SK-N-SH (cell line): ENCODE measurements at regions not wholly inside any gene's neighbourhood (a gene's known extent, or its start where the extent isn't known, plus 50 kb on each side); places are given as distances from the start of the nearest gene placed in this dataset.

Experiments
- CTCF ChIA-PET: fragments of 300-600, 350-600 bp; formaldehyde crosslinking; extraction: SDS; loops from one replicate; lab custom pipeline; 2021; lab: Yijun Ruan, JAX
- POLR2A ChIA-PET: fragments of 350-600 bp; sonication (Branson Sonifier 250); formaldehyde crosslinking; extraction: SDS; loops from one replicate; lab custom pipeline; 2020; ENCODE audit warnings: antibody characterized with exemption, inconsistent platforms; lab: Yijun Ruan, JAX
- DNase-seq: peaks from one replicate; pipeline ENCODE4 v3.0.0; 2012
- H2AFZ ChIP-seq: fragments of 200-600 bp; sonication (generic); 2 replicates; pipeline ENCODE4 v1.8.1; 2016; ENCODE audit warnings: antibody characterized with exemption, mild to moderate bottlenecking, low read depth
- H3F3A ChIP-seq: fragments of 200-600 bp; sonication (generic); replicated peaks from 2 replicates; pipeline ENCODE3; 2016; ENCODE audit warnings: antibody characterized with exemption, mild to moderate bottlenecking; ENCODE audit not compliant: insufficient read depth
- H3K27ac ChIP-seq, 2 experiments: fragments of 200-500 bp in 1 of 2; fragments of 200-600 bp in 1 of 2; sonication (Bioruptor generic) in 1 of 2; sonication (generic), shearing (Covaris generic) in 1 of 2; 2 replicates each; pipeline versions ENCODE4 v1.5.1 to v1.6.1; 2014 to 2016; ENCODE audit warnings: low read depth in 2 of 2, inconsistent platforms in 1 of 2, low read length in 1 of 2, mild to moderate bottlenecking in 1 of 2, mixed read lengths in 1 of 2
- H3K27me3 ChIP-seq: fragments of 200-600 bp; sonication (generic), shearing (Covaris generic); 2 replicates; pipeline ENCODE4 v1.6.1; 2016; ENCODE audit warnings: mixed run types; ENCODE audit not compliant: insufficient read depth
- H3K36me3 ChIP-seq, 2 experiments: fragments of 200-500 bp in 1 of 2; fragments of 200-600 bp in 1 of 2; sonication (Bioruptor generic) in 1 of 2; sonication (generic) in 1 of 2; replicated peaks in 1 of 2; 2 replicates each; pipeline versions ENCODE3 to v1.5.1; 2014 to 2016; ENCODE audit warnings: low read length in 1 of 2, mild to moderate bottlenecking in 1 of 2; ENCODE audit not compliant: insufficient read depth in 2 of 2, control insufficient read depth in 1 of 2
- H3K4me1 ChIP-seq, 2 experiments: fragments of 200-500 bp in 1 of 2; fragments of 200-600 bp in 1 of 2; sonication (Bioruptor generic) in 1 of 2; sonication (generic), shearing (Covaris generic) in 1 of 2; 2 replicates each; pipeline versions ENCODE4 v1.5.1 to v1.6.1; 2014 to 2016; ENCODE audit warnings: low read depth in 1 of 2, low read length in 1 of 2, mixed run types in 1 of 2; ENCODE audit not compliant: insufficient read depth in 2 of 2, control insufficient read depth in 1 of 2
- H3K4me2 ChIP-seq: fragments of 200-600 bp; sonication (generic), shearing (Covaris generic); 2 replicates; pipeline ENCODE4 v1.6.1; 2017; ENCODE audit warnings: mixed run types
- H3K4me3 ChIP-seq, 2 experiments: fragments of 200-500 bp in 1 of 2; fragments of 200-600 bp in 1 of 2; sonication (Bioruptor generic) in 1 of 2; sonication (generic), shearing (Covaris generic) in 1 of 2; 2 replicates each; pipeline versions ENCODE4 v1.5.1 to v1.8.1; 2014 to 2016; ENCODE audit warnings: low read depth in 2 of 2, inconsistent platforms in 1 of 2, low read length in 1 of 2, mild to moderate bottlenecking in 1 of 2, mixed read lengths in 1 of 2, moderate library complexity in 1 of 2
- H3K79me2 ChIP-seq: fragments of 200-600 bp; sonication (generic); 2 replicates; pipeline ENCODE4 v1.8.1; 2017; ENCODE audit warnings: mild to moderate bottlenecking; ENCODE audit not compliant: insufficient read depth
- H3K9ac ChIP-seq: fragments of 200-600 bp; sonication (generic); 2 replicates; pipeline ENCODE4 v1.6.1; 2017; ENCODE audit warnings: mixed run types
- H3K9me2 ChIP-seq: fragments of 200-600 bp; sonication (generic); 2 replicates; pipeline ENCODE4 v1.6.1; 2017; ENCODE audit warnings: mixed run types
- H3K9me3 ChIP-seq: fragments of 200-600 bp; sonication (generic); 2 replicates; pipeline ENCODE4 v1.6.1; 2017; ENCODE audit warnings: mixed run types, mild to moderate bottlenecking, moderate library complexity
- H4K20me1 ChIP-seq: fragments of 200-600 bp; sonication (generic); 2 replicates; pipeline ENCODE4 v1.6.1; 2017; ENCODE audit warnings: mild to moderate bottlenecking, mixed run types; ENCODE audit not compliant: insufficient read depth
- CHD2 ChIP-seq: fragments of 150-350 bp; IDR thresholded peaks from 2 replicates; pipeline ENCODE4 v1.6.1; 2018; ENCODE audit warnings: low read length; ENCODE audit not compliant: partially characterized antibody
- ELF1 ChIP-seq: IDR thresholded peaks from 2 replicates; pipeline ENCODE4 v1.4.0; 2012
- EP300 ChIP-seq, 2 experiments: IDR thresholded peaks; 2 replicates each; pipeline versions ENCODE4 v1.4.0 to v1.6.1; 2012; ENCODE audit warnings: borderline replicate concordance in 1 of 2, low read depth in 1 of 2, low read length in 1 of 2
- EZH2phosphoT487 ChIP-seq: fragments of 200-600 bp; sonication (generic); IDR thresholded peaks from 2 replicates; pipeline ENCODE4 v1.6.1; 2017; ENCODE audit warnings: low read depth, mixed run types, mild to moderate bottlenecking, antibody characterized with exemption, moderate library complexity, borderline replicate concordance
- FOXM1 ChIP-seq: IDR thresholded peaks from 2 replicates; pipeline ENCODE4 v1.4.0; 2012; ENCODE audit warnings: low read depth, mild to moderate bottlenecking
- GABPA ChIP-seq: IDR thresholded peaks from 2 replicates; pipeline ENCODE4 v1.4.0; 2012; ENCODE audit warnings: low read depth, mild to moderate bottlenecking
- GATA2 ChIP-seq: sonication (generic); formaldehyde crosslinking; IDR thresholded peaks from 2 replicates; pipeline ENCODE4 v1.5.0; 2020; ENCODE audit warnings: mild to moderate bottlenecking, missing genetic modification reagents
- JUND ChIP-seq: IDR thresholded peaks from 2 replicates; pipeline ENCODE4 v1.4.0; 2012
- MXI1 ChIP-seq: IDR thresholded peaks from 2 replicates; pipeline ENCODE4 v1.6.1; 2012; ENCODE audit warnings: mild to moderate bottlenecking, low read depth, low read length, improper control_type of control experiment
- RFX5 ChIP-seq: IDR thresholded peaks from 2 replicates; pipeline ENCODE4 v1.6.1; 2012; ENCODE audit warnings: mild to moderate bottlenecking, improper control_type of control experiment, low read length
- RXRA ChIP-seq: IDR thresholded peaks from 2 replicates; pipeline ENCODE4 v1.4.0; 2012; ENCODE audit warnings: low read depth, mild to moderate bottlenecking, borderline replicate concordance
- SIN3A ChIP-seq: IDR thresholded peaks from 2 replicates; pipeline ENCODE4 v1.6.1; 2012; ENCODE audit warnings: low read depth, mild to moderate bottlenecking, low read length, moderate library complexity, borderline replicate concordance
- WGBS: methylation state at CpG from one replicate; pipeline ENCODE4 v1.1.6; 2017; ENCODE audit warnings: low lambda C conversion rate; 5-methylcytosine and 5-hydroxymethylcytosine counted together
- TF ChIP-seq, protein P1 (sequence below): fragments of 150-350 bp; IDR thresholded peaks from 2 replicates; pipeline ENCODE4 v1.6.1; 2017; ENCODE audit warnings: antibody characterized with exemption, low read length, low read depth, borderline replicate concordance
- TF ChIP-seq, protein P2 (sequence below): fragments of 200-600 bp; sonication (generic); IDR thresholded peaks from 2 replicates; pipeline ENCODE4 v1.6.1; 2017; ENCODE audit warnings: antibody characterized with exemption, mild to moderate bottlenecking, moderate library complexity
- TF ChIP-seq, protein P3 (sequence below): IDR thresholded peaks from 2 replicates; pipeline ENCODE4 v1.6.1; 2012; ENCODE audit warnings: mild to moderate bottlenecking, low read depth, low read length, moderate library complexity
- TF ChIP-seq, protein P4 (sequence below): IDR thresholded peaks from 2 replicates; pipeline ENCODE4 v1.4.0; 2012; ENCODE audit warnings: low read depth, borderline replicate concordance
- TF ChIP-seq, protein P5 (sequence below): IDR thresholded peaks from 2 replicates; pipeline ENCODE4 v1.4.0; 2012; ENCODE audit warnings: low read depth, borderline replicate concordance

DNA sequence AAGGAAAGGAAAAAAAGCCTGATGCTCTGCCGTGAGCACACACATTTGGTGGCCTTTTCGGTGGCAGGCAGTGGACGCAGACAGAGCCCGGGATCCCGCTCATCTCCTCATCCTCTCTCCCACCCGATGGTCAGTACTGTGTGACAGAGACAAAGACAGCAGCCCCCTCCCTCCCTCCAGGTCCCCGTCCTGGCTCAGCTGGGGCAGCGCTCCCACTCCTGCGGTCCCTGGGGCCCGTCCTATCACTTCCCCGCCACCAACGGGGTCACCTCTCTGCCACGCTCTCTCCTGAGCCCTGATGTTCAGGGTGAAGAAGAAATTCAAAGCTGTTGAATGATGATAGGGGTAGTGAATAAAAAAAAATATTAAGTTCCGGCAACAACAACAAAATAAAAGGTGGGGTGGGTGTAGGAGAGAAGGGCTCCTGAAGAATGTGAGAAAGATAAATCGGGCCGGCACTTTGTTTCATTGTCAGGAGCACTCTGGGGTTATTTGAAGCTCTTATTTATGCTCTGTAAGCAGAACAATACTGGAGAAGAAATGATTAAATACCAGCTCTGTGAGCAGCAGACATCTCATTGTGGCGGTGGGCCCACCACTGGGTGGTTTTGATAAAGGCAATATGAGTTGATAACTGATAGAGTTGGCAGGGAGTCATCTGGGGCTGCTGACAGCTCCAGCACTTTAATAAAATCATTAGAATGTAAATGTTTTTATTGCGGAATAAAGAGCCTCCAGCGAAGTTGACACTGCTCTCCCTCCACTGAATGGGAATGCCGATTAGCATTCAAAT, 417.7 kb downstream of the IRX1 start:
- no peak for DNase-seq
- H3K4me1 ChIP-seq: no peaks in the 10 kb centered on the region
- H3K4me3 ChIP-seq: no peak overlapping the region
- H3K27ac ChIP-seq: no peak overlapping the region
- H3F3A ChIP-seq: no peaks in the 10 kb centered on the region
- ChIA-PET CTCF (no interaction called here), POLR2A (no interaction called here)
- no peaks in the 10 kb centered on the region for H4K20me1 ChIP-seq
- no peaks in the 10 kb centered on the region for H3K9me2 ChIP-seq
- H3K36me3 ChIP-seq: no peaks in the 10 kb centered on the region
- H3K9me3 ChIP-seq: no peaks in the 10 kb centered on the region
- no peak overlapping the region for H3K4me2 ChIP-seq
- no peak for TF ChIP-seq RFX5
- TF ChIP-seq SIN3A: no peak
- TF ChIP-seq ELF1: no peak
- no peak for TF ChIP-seq JUND
- TF ChIP-seq EZH2phosphoT487: no peak
- no peak for TF ChIP-seq MXI1
- no peak for TF ChIP-seq GATA2 (CRISPR knock-in tag)
- no peaks in the 10 kb centered on the region for H3K79me2 ChIP-seq
- no peaks in the 10 kb centered on the region for H3K27me3 ChIP-seq
- 16% methylated on average over 20 of the region's 20 CpGs for WGBS
- no peak overlapping the region for H2AFZ ChIP-seq
- no peak overlapping the region for H3K9ac ChIP-seq

DNA sequence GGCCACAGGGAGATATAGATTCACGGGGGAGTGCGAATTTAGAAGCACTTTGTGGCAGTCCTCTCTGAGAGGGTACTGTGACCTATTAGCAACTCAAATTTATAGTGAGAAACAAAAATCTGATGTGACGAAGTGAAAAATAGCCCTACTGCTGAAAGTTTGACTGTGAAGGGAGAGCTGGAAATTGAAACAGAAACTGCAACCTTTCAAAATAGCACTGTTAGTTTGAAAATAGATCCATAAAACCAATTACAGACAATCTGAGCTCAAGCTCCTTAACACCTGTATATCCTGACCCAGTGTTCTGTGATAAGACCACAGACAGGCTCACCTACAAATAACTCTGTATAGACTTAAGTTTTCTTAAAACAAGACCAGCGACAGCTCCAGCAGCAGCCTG, 420.1 kb downstream of the IRX1 start:
- ChIA-PET CTCF (no interaction called here), POLR2A (no interaction called here)
- WGBS: 4% methylated on average over 4 of the region's 4 CpGs
- H3F3A ChIP-seq: no peaks in the 10 kb centered on the region
- H3K36me3 ChIP-seq: no peaks in the 10 kb centered on the region
- H3K4me3 ChIP-seq: no peak overlapping the region
- H3K27me3 ChIP-seq: no peaks in the 10 kb centered on the region
- no peak overlapping the region for H3K9ac ChIP-seq
- no peak for DNase-seq
- H3K4me1 ChIP-seq: no peaks in the 10 kb centered on the region
- no peak overlapping the region for H2AFZ ChIP-seq
- H3K4me2 ChIP-seq: no peak overlapping the region
- H3K79me2 ChIP-seq: no peaks in the 10 kb centered on the region
- H3K9me3 ChIP-seq: no peaks in the 10 kb centered on the region
- no peaks in the 10 kb centered on the region for H3K9me2 ChIP-seq
- no peaks in the 10 kb centered on the region for H4K20me1 ChIP-seq
- no peak overlapping the region for H3K27ac ChIP-seq
- TF ChIP-seq FOXM1 (no peak), EZH2phosphoT487 (no peak), ELF1 (no peak), MXI1 (no peak), GABPA (no peak), EP300 (IDR thresholded peaks at IDR 0.05; ENCODE audit: borderline replicate concordance in 1 of 2, low read depth in 1 of 2, low read length in 1 of 2) (no peak), RXRA (no peak), RFX5 (no peak), CHD2 (no peak)
- TF ChIP-seq, protein P1, sequence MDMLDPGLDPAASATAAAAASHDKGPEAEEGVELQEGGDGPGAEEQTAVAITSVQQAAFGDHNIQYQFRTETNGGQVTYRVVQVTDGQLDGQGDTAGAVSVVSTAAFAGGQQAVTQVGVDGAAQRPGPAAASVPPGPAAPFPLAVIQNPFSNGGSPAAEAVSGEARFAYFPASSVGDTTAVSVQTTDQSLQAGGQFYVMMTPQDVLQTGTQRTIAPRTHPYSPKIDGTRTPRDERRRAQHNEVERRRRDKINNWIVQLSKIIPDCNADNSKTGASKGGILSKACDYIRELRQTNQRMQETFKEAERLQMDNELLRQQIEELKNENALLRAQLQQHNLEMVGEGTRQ: no peak
- TF ChIP-seq, protein P2, sequence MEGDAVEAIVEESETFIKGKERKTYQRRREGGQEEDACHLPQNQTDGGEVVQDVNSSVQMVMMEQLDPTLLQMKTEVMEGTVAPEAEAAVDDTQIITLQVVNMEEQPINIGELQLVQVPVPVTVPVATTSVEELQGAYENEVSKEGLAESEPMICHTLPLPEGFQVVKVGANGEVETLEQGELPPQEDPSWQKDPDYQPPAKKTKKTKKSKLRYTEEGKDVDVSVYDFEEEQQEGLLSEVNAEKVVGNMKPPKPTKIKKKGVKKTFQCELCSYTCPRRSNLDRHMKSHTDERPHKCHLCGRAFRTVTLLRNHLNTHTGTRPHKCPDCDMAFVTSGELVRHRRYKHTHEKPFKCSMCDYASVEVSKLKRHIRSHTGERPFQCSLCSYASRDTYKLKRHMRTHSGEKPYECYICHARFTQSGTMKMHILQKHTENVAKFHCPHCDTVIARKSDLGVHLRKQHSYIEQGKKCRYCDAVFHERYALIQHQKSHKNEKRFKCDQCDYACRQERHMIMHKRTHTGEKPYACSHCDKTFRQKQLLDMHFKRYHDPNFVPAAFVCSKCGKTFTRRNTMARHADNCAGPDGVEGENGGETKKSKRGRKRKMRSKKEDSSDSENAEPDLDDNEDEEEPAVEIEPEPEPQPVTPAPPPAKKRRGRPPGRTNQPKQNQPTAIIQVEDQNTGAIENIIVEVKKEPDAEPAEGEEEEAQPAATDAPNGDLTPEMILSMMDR: no peak
- TF ChIP-seq, protein P3, sequence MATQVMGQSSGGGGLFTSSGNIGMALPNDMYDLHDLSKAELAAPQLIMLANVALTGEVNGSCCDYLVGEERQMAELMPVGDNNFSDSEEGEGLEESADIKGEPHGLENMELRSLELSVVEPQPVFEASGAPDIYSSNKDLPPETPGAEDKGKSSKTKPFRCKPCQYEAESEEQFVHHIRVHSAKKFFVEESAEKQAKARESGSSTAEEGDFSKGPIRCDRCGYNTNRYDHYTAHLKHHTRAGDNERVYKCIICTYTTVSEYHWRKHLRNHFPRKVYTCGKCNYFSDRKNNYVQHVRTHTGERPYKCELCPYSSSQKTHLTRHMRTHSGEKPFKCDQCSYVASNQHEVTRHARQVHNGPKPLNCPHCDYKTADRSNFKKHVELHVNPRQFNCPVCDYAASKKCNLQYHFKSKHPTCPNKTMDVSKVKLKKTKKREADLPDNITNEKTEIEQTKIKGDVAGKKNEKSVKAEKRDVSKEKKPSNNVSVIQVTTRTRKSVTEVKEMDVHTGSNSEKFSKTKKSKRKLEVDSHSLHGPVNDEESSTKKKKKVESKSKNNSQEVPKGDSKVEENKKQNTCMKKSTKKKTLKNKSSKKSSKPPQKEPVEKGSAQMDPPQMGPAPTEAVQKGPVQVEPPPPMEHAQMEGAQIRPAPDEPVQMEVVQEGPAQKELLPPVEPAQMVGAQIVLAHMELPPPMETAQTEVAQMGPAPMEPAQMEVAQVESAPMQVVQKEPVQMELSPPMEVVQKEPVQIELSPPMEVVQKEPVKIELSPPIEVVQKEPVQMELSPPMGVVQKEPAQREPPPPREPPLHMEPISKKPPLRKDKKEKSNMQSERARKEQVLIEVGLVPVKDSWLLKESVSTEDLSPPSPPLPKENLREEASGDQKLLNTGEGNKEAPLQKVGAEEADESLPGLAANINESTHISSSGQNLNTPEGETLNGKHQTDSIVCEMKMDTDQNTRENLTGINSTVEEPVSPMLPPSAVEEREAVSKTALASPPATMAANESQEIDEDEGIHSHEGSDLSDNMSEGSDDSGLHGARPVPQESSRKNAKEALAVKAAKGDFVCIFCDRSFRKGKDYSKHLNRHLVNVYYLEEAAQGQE: no peak
- TF ChIP-seq, protein P4, sequence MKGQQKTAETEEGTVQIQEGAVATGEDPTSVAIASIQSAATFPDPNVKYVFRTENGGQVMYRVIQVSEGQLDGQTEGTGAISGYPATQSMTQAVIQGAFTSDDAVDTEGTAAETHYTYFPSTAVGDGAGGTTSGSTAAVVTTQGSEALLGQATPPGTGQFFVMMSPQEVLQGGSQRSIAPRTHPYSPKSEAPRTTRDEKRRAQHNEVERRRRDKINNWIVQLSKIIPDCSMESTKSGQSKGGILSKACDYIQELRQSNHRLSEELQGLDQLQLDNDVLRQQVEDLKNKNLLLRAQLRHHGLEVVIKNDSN: no peak
- TF ChIP-seq, protein P5, sequence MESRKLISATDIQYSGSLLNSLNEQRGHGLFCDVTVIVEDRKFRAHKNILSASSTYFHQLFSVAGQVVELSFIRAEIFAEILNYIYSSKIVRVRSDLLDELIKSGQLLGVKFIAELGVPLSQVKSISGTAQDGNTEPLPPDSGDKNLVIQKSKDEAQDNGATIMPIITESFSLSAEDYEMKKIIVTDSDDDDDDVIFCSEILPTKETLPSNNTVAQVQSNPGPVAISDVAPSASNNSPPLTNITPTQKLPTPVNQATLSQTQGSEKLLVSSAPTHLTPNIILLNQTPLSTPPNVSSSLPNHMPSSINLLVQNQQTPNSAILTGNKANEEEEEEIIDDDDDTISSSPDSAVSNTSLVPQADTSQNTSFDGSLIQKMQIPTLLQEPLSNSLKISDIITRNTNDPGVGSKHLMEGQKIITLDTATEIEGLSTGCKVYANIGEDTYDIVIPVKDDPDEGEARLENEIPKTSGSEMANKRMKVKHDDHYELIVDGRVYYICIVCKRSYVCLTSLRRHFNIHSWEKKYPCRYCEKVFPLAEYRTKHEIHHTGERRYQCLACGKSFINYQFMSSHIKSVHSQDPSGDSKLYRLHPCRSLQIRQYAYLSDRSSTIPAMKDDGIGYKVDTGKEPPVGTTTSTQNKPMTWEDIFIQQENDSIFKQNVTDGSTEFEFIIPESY: no peak
